Loucy (cell line): ENCODE measurements at regions not wholly inside any gene's neighbourhood (a gene's known extent, or its start where the extent isn't known, plus 50 kb on each side); places are given as distances from the start of the nearest gene placed in this dataset.

Experiments
- H2AFZ ChIP-seq: fragments of 200-600 bp; sonication (generic); 2 replicates; pipeline ENCODE4 v1.6.0; 2016; ENCODE audit warnings: antibody characterized with exemption, mild to moderate bottlenecking, low read length, moderate library complexity
- H3F3A ChIP-seq: fragments of 200-600 bp; 2 replicates; pipeline ENCODE4 v1.6.0; 2016; ENCODE audit warnings: antibody characterized with exemption, low read depth, mild to moderate bottlenecking
- H3K27me3 ChIP-seq: fragments of 200-600 bp; sonication (generic); 2 replicates; pipeline ENCODE4 v1.6.1; 2014; ENCODE audit warnings: low read length, mild to moderate bottlenecking; ENCODE audit not compliant: insufficient read depth, poor library complexity, severe bottlenecking
- H3K36me3 ChIP-seq: fragments of 200-600 bp; sonication (generic); 2 replicates; pipeline ENCODE4 v1.6.1; 2016; ENCODE audit warnings: low read length; ENCODE audit not compliant: insufficient read depth
- H3K4me1 ChIP-seq: fragments of 200-600 bp; sonication (generic); 2 replicates; pipeline ENCODE4 v1.5.1; 2014; ENCODE audit warnings: low read length, mild to moderate bottlenecking; ENCODE audit not compliant: insufficient read depth, poor library complexity, severe bottlenecking
- H3K4me2 ChIP-seq: fragments of 200-600 bp; sonication (generic); 2 replicates; pipeline ENCODE4 v1.6.0; 2014; ENCODE audit warnings: antibody characterized with exemption, low read length, low read depth, mild to moderate bottlenecking; ENCODE audit not compliant: poor library complexity, severe bottlenecking
- H3K4me3 ChIP-seq: fragments of 200-600 bp; sonication (generic); 2 replicates; pipeline ENCODE4 v1.5.1; 2014; ENCODE audit warnings: low read length, mild to moderate bottlenecking, mixed read lengths; ENCODE audit not compliant: poor library complexity, severe bottlenecking
- H3K79me2 ChIP-seq: fragments of 200-600 bp; sonication (generic); 2 replicates; pipeline ENCODE4 v1.6.1; 2014; ENCODE audit warnings: low read length; ENCODE audit not compliant: insufficient read depth
- H3K9ac ChIP-seq: fragments of 200-600 bp; sonication (generic); 2 replicates; pipeline ENCODE4 v1.6.0; 2014; ENCODE audit warnings: mild to moderate bottlenecking, low read depth, low read length, moderate library complexity; ENCODE audit not compliant: poor library complexity, severe bottlenecking
- H3K9me2 ChIP-seq: fragments of 200-600 bp; sonication (generic); replicated peaks from 2 replicates; pipeline ENCODE4 v1.6.1; 2016; ENCODE audit warnings: low read depth, low read length, mixed read lengths
- H3K9me3 ChIP-seq: fragments of 200-600 bp; sonication (generic); 2 replicates; pipeline ENCODE4 v1.6.1; 2014; ENCODE audit warnings: mild to moderate bottlenecking, antibody characterized with exemption, low read length, low read depth; ENCODE audit not compliant: insufficient read depth
- H4K20me1 ChIP-seq: fragments of 200-600 bp; sonication (generic); 2 replicates; pipeline ENCODE4 v1.6.0; 2014; ENCODE audit warnings: antibody characterized with exemption, low read length, mild to moderate bottlenecking; ENCODE audit not compliant: insufficient read depth, poor library complexity, severe bottlenecking
- EZH2phosphoT487 ChIP-seq: fragments of 200-600 bp; IDR thresholded peaks from 2 replicates; pipeline ENCODE4 v1.6.1; 2018; ENCODE audit warnings: antibody characterized with exemption, mild to moderate bottlenecking, moderate library complexity, borderline replicate concordance
- TF ChIP-seq, protein P1 (sequence below): fragments of 200-600 bp; sonication (generic); conservative IDR thresholded peaks from 2 replicates; pipeline ENCODE4 v1.5.1; 2014; ENCODE audit warnings: mild to moderate bottlenecking, antibody characterized with exemption, low read length

DNA sequence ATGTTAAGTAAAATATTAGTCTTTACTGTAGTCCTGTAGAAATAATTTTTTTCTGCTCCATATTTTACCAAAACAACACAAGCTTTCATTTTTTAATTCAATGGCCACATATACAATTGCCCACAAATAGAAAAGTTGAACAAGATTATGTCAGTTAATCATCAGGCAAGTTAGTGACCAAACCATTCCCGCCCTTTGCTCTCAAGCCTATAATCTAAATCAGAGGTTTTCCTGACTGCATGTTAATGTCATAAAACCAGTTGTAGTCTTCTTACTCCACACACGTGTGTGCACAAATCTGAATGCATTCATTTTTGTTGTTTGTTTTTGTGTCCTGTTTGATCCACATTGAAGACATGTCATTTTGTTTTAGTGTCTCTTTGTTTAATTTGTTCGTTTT lies 1357.7 kb upstream of the GJE1 start:
- Histone ChIP-seq H3K9ac (no peak overlapping the region), H2AFZ (no peak overlapping the region), H3K4me1 (no peaks in the 10 kb centered on the region), H3K27me3 (no peaks in the 10 kb centered on the region), H3F3A (no peaks in the 10 kb centered on the region), H3K4me2 (no peak overlapping the region), H3K9me2 (peaks cover 7% of the 10 kb centered on the region; the same call in 1 of the 2 replicates), H3K36me3 (no peaks in the 10 kb centered on the region), H3K9me3 (no peaks in the 10 kb centered on the region), H3K4me3 (no peak overlapping the region), H3K79me2 (no peaks in the 10 kb centered on the region), H4K20me1 (no peaks in the 10 kb centered on the region)
- TF ChIP-seq, protein P1, sequence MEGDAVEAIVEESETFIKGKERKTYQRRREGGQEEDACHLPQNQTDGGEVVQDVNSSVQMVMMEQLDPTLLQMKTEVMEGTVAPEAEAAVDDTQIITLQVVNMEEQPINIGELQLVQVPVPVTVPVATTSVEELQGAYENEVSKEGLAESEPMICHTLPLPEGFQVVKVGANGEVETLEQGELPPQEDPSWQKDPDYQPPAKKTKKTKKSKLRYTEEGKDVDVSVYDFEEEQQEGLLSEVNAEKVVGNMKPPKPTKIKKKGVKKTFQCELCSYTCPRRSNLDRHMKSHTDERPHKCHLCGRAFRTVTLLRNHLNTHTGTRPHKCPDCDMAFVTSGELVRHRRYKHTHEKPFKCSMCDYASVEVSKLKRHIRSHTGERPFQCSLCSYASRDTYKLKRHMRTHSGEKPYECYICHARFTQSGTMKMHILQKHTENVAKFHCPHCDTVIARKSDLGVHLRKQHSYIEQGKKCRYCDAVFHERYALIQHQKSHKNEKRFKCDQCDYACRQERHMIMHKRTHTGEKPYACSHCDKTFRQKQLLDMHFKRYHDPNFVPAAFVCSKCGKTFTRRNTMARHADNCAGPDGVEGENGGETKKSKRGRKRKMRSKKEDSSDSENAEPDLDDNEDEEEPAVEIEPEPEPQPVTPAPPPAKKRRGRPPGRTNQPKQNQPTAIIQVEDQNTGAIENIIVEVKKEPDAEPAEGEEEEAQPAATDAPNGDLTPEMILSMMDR, result no peak
- no peak for TF ChIP-seq EZH2phosphoT487

DNA sequence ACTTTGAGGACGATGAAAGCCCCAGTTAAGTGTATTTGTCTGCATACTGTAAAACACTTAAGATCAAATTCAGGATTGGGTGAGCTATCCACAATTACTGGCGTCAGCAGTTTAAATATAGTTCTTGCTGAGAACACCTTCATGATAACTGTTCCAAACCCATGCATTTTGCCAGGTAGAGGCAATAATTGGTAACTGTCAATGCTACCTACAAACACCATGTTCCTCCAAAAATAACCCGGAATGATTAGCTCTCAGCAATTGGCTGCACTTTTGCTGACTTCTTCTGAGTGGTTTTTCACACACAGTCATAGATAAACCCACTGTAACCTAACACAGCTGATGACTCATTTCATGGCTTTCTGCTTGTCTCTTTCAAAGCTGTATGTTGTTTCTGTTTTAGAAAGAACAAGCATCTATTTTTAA lies 1358.6 kb upstream of the GJE1 start:
- Histone ChIP-seq H3K4me1 (no peaks in the 10 kb centered on the region), H3K4me2 (no peak overlapping the region), H3K9ac (no peak overlapping the region), H3K27me3 (no peaks in the 10 kb centered on the region), H2AFZ (no peak overlapping the region), H4K20me1 (no peaks in the 10 kb centered on the region), H3K4me3 (no peak overlapping the region), H3K79me2 (no peaks in the 10 kb centered on the region), H3K9me3 (0 out of 2 replicates have a peak, but pooled peaks cover 2% of the 10 kb centered on the region), H3K36me3 (no peaks in the 10 kb centered on the region), H3K9me2 (peaks cover 7% of the 10 kb centered on the region; the same call in 1 of the 2 replicates), H3F3A (no peaks in the 10 kb centered on the region)
- TF ChIP-seq, protein P1, result no peak
- TF ChIP-seq EZH2phosphoT487, result no peak

GRCh38 chr6:140773276-140773675 lies 1359.4 kb upstream of the GJE1 start:
- Histone ChIP-seq H3K9ac (no peak overlapping the region), H3K27me3 (no peaks in the 10 kb centered on the region), H3K79me2 (no peaks in the 10 kb centered on the region), H4K20me1 (no peaks in the 10 kb centered on the region), H3K4me1 (no peaks in the 10 kb centered on the region), H3K9me3 (0 out of 2 replicates have a peak, but pooled peaks cover 2% of the 10 kb centered on the region), H3K4me3 (no peak overlapping the region), H3K36me3 (no peaks in the 10 kb centered on the region), H2AFZ (no peak overlapping the region), H3K4me2 (no peak overlapping the region), H3K9me2 (peaks cover 7% of the 10 kb centered on the region; the same call in 1 of the 2 replicates), H3F3A (no peaks in the 10 kb centered on the region)
- TF ChIP-seq, protein P1, result no peak
- no peak for TF ChIP-seq EZH2phosphoT487
